Suprapubic skin (tissue), 4 donors: ENCODE measurements at regions not wholly inside any gene's neighbourhood (a gene's known extent, or its start where the extent isn't known, plus 50 kb on each side); places are given as distances from the start of the nearest gene placed in this dataset.

Experiments used
- DNase-seq, 2 donors: peaks; one replicate each; pipeline ENCODE4 v3.0.0-alpha.2; 2019; ENCODE audit warnings: low spot score in 2 of 2
- H3K27ac ChIP-seq: fragments of 200-600 bp; sonication (generic); one replicate; pipeline ENCODE4 v1.5.1; 2019
- H3K27me3 ChIP-seq: fragments of 200-600 bp; sonication (generic); one replicate; pipeline ENCODE4 v1.5.1; 2019
- H3K36me3 ChIP-seq: fragments of 200-600 bp; sonication (generic); one replicate; pipeline ENCODE4 v1.5.1; 2019
- H3K4me1 ChIP-seq: fragments of 200-600 bp; sonication (generic); one replicate; pipeline ENCODE4 v1.5.1; 2019
- H3K4me3 ChIP-seq: fragments of 200-600 bp; sonication (generic); one replicate; pipeline ENCODE4 v1.5.1; 2019; ENCODE audit warnings: mild to moderate bottlenecking
- H3K9me3 ChIP-seq: fragments of 200-600 bp; sonication (generic); one replicate; pipeline ENCODE4 v1.5.1; 2019
- EP300 ChIP-seq: sonication (generic); formaldehyde crosslinking; IDR thresholded peaks from one replicate; pipeline ENCODE4 v1.6.1; 2017; ENCODE audit warnings: antibody characterized with exemption
- POLR2A ChIP-seq, 2 donors: fragments of 450-650 bp; IDR thresholded peaks; one replicate each; pipeline ENCODE4 v1.6.1; 2017; ENCODE audit warnings: antibody characterized with exemption in 2 of 2, mild to moderate bottlenecking in 2 of 2, moderate library complexity in 2 of 2
- POLR2AphosphoS5 ChIP-seq, 3 donors: sonication (generic); formaldehyde crosslinking; IDR thresholded peaks; one replicate each; pipeline ENCODE4 v1.6.1; 2017; ENCODE audit warnings: antibody characterized with exemption in 3 of 3
- WGBS: methylation state at CpG from one replicate; pipeline ENCODE4 v1.1.5; 2018; 5-methylcytosine and 5-hydroxymethylcytosine counted together
- TF ChIP-seq, protein P1 (sequence below), 2 donors: fragments of 200-600 bp in 1 of 2; fragments of 450-650 bp in 1 of 2; sonication (generic) in 1 of 2; IDR thresholded peaks; one replicate each; pipeline ENCODE4 v1.5.1; 2016 to 2019; ENCODE audit warnings: antibody characterized with exemption in 2 of 2, mild to moderate bottlenecking in 1 of 2, moderate library complexity in 1 of 2

DNA sequence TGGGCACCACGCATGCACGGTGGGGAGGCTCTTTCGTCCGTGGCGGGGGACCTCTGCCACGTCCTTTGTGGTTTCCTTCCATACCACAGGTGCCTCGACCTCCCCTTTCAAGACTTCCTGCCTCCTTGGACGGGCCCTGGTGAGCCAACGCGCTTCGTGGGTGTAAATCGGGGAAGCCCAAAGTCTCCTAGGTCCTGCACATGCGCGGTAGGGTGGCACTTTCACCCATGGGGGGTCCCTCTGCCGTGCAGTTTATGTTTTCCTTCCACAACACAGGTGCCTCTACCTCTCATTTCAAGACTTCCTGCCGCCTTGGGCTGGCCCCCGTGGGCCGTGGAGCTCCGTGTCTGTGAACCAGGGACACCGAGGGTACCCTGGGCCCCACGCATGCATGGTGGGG lies 349.7 kb downstream of the ALG10 start:
- WGBS: 72% methylated on average over 15 of the region's 21 CpGs
- H3K4me3 ChIP-seq: no peak overlapping the region
- H3K36me3 ChIP-seq: no peaks in the 10 kb centered on the region
- no peak overlapping the region for H3K27ac ChIP-seq
- peaks cover 70% of the 10 kb centered on the region for H3K9me3 ChIP-seq
- no peaks in the 10 kb centered on the region for H3K27me3 ChIP-seq
- H3K4me1 ChIP-seq: no peaks in the 10 kb centered on the region
- DNase-seq: no peak
- TF ChIP-seq, protein P1, sequence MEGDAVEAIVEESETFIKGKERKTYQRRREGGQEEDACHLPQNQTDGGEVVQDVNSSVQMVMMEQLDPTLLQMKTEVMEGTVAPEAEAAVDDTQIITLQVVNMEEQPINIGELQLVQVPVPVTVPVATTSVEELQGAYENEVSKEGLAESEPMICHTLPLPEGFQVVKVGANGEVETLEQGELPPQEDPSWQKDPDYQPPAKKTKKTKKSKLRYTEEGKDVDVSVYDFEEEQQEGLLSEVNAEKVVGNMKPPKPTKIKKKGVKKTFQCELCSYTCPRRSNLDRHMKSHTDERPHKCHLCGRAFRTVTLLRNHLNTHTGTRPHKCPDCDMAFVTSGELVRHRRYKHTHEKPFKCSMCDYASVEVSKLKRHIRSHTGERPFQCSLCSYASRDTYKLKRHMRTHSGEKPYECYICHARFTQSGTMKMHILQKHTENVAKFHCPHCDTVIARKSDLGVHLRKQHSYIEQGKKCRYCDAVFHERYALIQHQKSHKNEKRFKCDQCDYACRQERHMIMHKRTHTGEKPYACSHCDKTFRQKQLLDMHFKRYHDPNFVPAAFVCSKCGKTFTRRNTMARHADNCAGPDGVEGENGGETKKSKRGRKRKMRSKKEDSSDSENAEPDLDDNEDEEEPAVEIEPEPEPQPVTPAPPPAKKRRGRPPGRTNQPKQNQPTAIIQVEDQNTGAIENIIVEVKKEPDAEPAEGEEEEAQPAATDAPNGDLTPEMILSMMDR (IDR thresholded peaks at IDR 0.05): no peak
- TF ChIP-seq POLR2A (IDR thresholded peaks at IDR 0.05): no peak
- no peak for TF ChIP-seq POLR2AphosphoS5 (IDR thresholded peaks at IDR 0.05)
- TF ChIP-seq EP300: no peak

DNA sequence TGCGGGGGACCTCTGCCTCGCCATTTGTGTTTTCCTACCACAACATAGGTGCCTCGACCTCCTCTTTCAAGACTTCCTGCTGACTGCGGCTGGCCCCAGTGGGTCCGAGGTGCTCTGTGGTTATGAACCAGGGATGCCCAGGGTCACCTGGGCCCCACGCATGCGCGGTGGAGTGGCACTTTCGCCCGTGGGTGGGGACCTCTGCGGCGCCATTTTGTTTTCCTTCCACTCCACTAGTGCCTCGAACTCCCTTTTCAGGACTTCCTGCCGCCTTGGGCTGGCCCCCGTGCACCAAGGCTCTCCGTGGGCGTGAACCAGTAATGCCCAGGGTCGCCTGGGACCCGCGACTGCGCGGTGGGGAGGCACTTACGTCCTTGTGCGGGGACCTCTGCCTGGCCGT lies 351.6 kb downstream of the ALG10 start:
- Histone ChIP-seq H3K4me3 (no peak overlapping the region), H3K36me3 (no peaks in the 10 kb centered on the region), H3K27me3 (no peaks in the 10 kb centered on the region), H3K9me3 (peaks cover 71% of the 10 kb centered on the region), H3K4me1 (no peaks in the 10 kb centered on the region), H3K27ac (no peak overlapping the region)
- no peak for TF ChIP-seq POLR2AphosphoS5 (IDR thresholded peaks at IDR 0.05)
- TF ChIP-seq EP300: no peak
- no peak for TF ChIP-seq POLR2A (IDR thresholded peaks at IDR 0.05)
- TF ChIP-seq, protein P1 (IDR thresholded peaks at IDR 0.05): no peak
- 78% methylated on average over 25 of the region's 25 CpGs for WGBS
- no peak for DNase-seq

DNA sequence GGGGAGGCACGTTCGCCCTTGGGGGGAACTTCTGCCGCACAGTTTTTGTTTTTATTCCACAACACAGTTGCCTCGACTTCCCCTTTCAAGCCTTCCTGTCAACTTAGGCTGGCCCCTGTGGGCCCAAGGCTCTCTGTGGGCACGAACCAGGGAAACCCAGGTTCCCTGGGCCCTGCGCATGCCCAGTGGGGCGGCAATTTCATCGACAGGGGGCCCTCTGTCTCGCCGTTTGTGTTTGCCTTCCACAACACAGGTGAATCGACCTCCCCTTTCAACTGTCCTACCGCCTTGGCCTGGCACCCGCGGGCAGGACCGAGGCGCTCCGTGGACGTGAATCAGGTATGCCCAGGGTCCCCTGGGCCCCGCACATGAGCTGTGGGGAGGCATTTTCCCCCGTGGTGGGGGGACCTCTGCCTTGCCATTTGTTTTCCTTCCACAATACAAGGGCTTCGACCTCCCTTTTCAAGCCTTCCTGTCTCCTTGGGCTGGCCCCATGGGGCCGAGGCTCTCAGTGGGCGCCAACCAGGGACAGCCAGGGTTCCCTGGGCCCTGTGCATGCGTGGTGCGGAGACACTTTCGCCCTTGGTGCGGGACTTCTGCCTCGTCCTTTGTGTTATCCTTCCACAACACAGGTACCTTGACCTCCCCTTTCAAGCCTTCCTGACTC lies 354.0 kb downstream of the ALG10 start:
- H3K4me3 ChIP-seq: no peak overlapping the region
- no peak overlapping the region for H3K27ac ChIP-seq
- TF ChIP-seq EP300 (no peak), POLR2AphosphoS5 (IDR thresholded peaks at IDR 0.05) (no peak)
- TF ChIP-seq, protein P1 (IDR thresholded peaks at IDR 0.05): no peak
- no peaks in the 10 kb centered on the region for H3K36me3 ChIP-seq
- H3K4me1 ChIP-seq: no peaks in the 10 kb centered on the region
- no peaks in the 10 kb centered on the region for H3K27me3 ChIP-seq
- H3K9me3 ChIP-seq: peaks cover 56% of the 10 kb centered on the region
- WGBS: 72% methylated on average over 28 of the region's 28 CpGs
- DNase-seq: no peak

DNA sequence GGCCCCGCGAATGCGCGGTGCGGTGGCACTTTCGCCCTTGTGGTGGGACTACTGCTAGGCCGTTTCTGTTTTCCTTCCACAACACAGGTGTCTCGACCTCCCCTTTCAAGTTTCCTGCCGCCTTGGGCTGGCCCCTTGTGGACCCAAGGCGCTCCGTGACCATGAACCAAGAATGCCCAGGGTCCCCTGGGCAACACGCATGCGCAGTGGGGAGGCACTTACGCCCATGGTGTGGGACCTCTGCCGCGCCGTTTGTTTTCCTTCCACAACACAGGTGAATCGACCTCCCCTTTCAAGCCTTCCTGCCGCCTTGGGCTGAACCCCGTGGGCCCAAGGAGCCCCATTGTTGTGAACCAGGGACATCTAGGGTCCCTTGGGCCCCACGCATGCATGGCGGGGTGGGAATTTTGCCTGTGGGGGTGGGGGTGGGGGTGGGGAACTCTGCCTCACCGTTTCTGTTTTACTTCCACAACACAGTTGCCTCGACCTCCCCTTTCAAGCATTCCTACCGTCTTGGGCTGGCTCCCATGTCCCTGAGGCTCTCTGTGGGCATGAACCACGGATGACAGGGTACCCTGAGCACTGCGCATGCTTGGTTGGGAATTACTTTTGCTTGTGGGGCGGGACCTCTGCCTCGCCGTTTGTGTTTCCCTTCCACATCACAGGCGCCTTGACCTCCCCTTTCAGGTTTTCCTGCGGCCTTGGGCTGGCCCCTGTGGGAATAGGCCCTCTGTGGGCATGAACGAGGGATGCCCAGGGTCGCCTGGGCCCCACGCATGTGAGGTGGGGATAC lies 355.1 kb downstream of the ALG10 start:
- Histone ChIP-seq H3K4me1 (no peaks in the 10 kb centered on the region), H3K27me3 (no peaks in the 10 kb centered on the region), H3K27ac (no peak overlapping the region), H3K4me3 (no peak overlapping the region), H3K36me3 (no peaks in the 10 kb centered on the region), H3K9me3 (peaks cover 54% of the 10 kb centered on the region)
- 67% methylated on average over 21 of the region's 35 CpGs for WGBS
- TF ChIP-seq, protein P1 (IDR thresholded peaks at IDR 0.05): no peak
- no peak for TF ChIP-seq EP300
- no peak for TF ChIP-seq POLR2A (IDR thresholded peaks at IDR 0.05)
- no peak for TF ChIP-seq POLR2AphosphoS5 (IDR thresholded peaks at IDR 0.05)
- no peak for DNase-seq

DNA sequence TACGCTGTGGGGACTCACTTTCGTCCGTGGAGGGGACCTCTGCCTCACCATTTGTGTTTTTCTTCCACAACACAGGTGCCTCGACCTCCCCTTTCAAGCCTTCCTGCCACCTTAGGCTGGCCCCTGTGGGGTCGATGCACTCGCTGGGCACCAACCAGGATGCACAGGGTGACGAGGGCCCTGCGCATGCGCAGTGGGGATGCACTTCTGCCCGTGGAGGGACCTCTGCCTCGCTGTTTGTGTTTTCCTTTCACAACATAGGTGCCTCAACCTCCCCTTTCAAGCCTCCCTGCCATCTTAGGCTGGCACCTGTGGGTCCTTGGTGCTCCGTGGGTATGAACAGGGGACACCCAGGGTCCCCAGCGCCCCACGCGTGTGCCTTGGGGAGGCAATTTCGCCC lies 356.8 kb downstream of the ALG10 start:
- H3K36me3 ChIP-seq: no peaks in the 10 kb centered on the region
- no peaks in the 10 kb centered on the region for H3K27me3 ChIP-seq
- no peak overlapping the region for H3K4me3 ChIP-seq
- H3K9me3 ChIP-seq: peaks cover 53% of the 10 kb centered on the region
- WGBS: 56% methylated on average over 16 of the region's 16 CpGs
- TF ChIP-seq EP300: no peak
- no peak for TF ChIP-seq POLR2A (IDR thresholded peaks at IDR 0.05)
- TF ChIP-seq, protein P1 (IDR thresholded peaks at IDR 0.05): no peak
- TF ChIP-seq POLR2AphosphoS5 (IDR thresholded peaks at IDR 0.05): no peak
- no peak for DNase-seq
- no peak overlapping the region for H3K27ac ChIP-seq
- H3K4me1 ChIP-seq: no peaks in the 10 kb centered on the region
